Suppressor macrophage treated with lipopolysaccharide for 1 hour (primary cell): ENCODE measurements at regions not wholly inside any gene's neighbourhood (a gene's known extent, or its start where the extent isn't known, plus 50 kb on each side); places are given as distances from the start of the nearest gene placed in this dataset.

Experiments
- DNase-seq, 3 donors: peaks; one replicate each; pipeline ENCODE4 v3.0.0-alpha.2; 2020 to 2022

- DNase-seq: no peak
These were observed 100.7 kb upstream of the KCTD3 start for GRCh38 chr1:215466361-215466760.

GRCh38 chr1:215471463-215471862, 95.6 kb upstream of the KCTD3 start:
- no peak for DNase-seq

- no peak for DNase-seq
These were observed 94.4 kb upstream of the KCTD3 start for GRCh38 chr1:215472723-215473122.

- no peak for DNase-seq
These were observed 93.2 kb upstream of the KCTD3 start for GRCh38 chr1:215473943-215474342.

GRCh38 chr1:215474940-215475339, 92.2 kb upstream of the KCTD3 start:
- no peak for DNase-seq

- DNase-seq: no peak
These were observed 91.2 kb upstream of the KCTD3 start for GRCh38 chr1:215475796-215476481.

- no peak for DNase-seq
These were observed 90.6 kb upstream of the KCTD3 start for GRCh38 chr1:215476541-215476940.

- DNase-seq: no peak
These were observed 89.5 kb upstream of the KCTD3 start for GRCh38 chr1:215477632-215478031.

- DNase-seq: no peak
These were observed 87.5 kb upstream of the KCTD3 start for GRCh38 chr1:215479567-215479966.

- no peak for DNase-seq
These were observed 85.0 kb upstream of the KCTD3 start for GRCh38 chr1:215482079-215482478.

GRCh38 chr1:215484171-215484939, 82.7 kb upstream of the KCTD3 start:
- DNase-seq: no peak

GRCh38 chr1:215487466-215487865, 79.6 kb upstream of the KCTD3 start:
- no peak for DNase-seq

- DNase-seq: no peak
These were observed 78.3 kb upstream of the KCTD3 start for GRCh38 chr1:215488850-215489249.

GRCh38 chr1:215489771-215490565, 77.1 kb upstream of the KCTD3 start:
- no peak for DNase-seq

- no peak for DNase-seq
These were observed 69.6 kb upstream of the KCTD3 start for GRCh38 chr1:215497528-215497927.

- DNase-seq: no peak
These were observed 65.6 kb upstream of the KCTD3 start for GRCh38 chr1:215501496-215501895.

- no peak for DNase-seq
These were observed 65.0 kb upstream of the KCTD3 start for GRCh38 chr1:215502081-215502480.

- DNase-seq: no peak
These were observed 60.0 kb upstream of the KCTD3 start for GRCh38 chr1:215507119-215507518.

- DNase-seq: no peak
These were observed 58.8 kb upstream of the KCTD3 start for GRCh38 chr1:215508311-215508710.
